Stimulated activated CD4-positive, alpha-beta T cell treated with anti-CD3 and anti-CD28 coated beads, Interleukin-1b, Interleukin-23, amount 100 ng/mL, for 48 hours (primary cell): ENCODE measurements at regions not wholly inside any gene's neighbourhood (a gene's known extent, or its start where the extent isn't known, plus 50 kb on each side); places are given as distances from the start of the nearest gene placed in this dataset.

ENCODE experiments used
- DNase-seq: peaks from one replicate; pipeline ENCODE4 v3.0.0-alpha.2; 2020

- DNase-seq: no peak
Measured at GRCh38 chr20:59437601-59438031, 137.2 kb downstream of the EDN3 start.

DNA sequence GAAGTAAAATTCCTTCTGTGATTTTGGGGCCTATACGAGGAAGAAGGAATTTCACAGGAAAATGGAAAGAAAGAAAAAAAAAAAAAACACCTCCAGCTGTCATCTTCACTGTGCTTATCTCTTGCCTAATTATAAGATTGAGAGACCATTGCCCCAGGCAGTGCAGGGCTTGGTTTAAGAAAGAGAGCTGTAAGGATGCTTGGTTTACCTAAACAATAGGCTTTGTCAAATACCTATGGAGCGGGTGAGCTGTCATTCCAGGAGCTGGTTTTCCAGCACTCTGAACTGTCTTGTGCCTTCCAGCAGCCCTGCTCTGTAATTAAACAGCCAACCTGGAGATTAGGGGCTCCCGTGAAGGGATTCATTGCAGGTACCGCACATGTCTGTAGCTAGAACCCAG lies 137.8 kb downstream of the EDN3 start:
- no peak for DNase-seq

GRCh38 chr20:59439243-59439642 lies 138.8 kb downstream of the EDN3 start:
- DNase-seq: no peak

DNA sequence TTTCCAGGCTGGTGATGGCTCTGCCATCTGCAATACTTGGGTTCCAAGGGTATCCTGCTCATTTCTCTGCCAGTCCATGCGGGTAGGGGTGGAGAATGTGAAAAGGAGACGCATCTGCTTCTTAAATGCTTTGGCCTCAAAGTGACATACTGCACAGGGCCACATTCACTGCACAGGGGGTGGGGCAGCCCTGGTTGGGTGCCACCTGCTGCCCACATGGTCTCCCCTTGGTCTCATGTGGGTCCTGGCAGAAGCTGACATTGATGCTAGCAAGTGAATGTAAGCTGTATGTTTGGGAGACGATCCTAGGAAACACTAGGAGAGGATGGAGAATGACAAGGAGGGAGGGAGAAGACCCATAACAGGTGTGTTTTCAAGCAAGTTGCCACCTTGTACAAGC lies 140.9 kb downstream of the EDN3 start:
- no peak for DNase-seq

- no peak for DNase-seq
Measured at GRCh38 chr20:59441860-59442810, 141.7 kb downstream of the EDN3 start.

DNA sequence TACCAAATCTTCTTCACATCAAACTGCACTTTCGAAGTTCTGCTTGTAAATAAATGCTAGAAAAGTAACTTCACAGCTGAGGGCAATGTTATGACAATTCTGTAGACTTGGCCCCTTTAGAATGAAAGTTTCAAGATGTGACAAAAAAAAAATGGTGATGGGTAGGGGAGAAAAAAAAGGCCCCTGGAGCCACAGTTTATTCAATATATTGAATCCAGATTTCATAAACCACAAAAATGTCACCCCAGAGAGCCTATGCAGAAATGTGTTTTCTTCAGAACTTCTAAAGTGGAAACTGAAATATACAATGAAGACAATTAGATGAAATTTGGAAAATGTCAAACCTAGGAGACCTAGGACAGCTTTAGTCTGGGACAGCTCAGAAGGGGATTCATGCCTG lies 143.1 kb downstream of the EDN3 start:
- DNase-seq: no peak

GRCh38 chr20:59446376-59446775 lies 146.0 kb downstream of the EDN3 start:
- DNase-seq: no peak

DNA sequence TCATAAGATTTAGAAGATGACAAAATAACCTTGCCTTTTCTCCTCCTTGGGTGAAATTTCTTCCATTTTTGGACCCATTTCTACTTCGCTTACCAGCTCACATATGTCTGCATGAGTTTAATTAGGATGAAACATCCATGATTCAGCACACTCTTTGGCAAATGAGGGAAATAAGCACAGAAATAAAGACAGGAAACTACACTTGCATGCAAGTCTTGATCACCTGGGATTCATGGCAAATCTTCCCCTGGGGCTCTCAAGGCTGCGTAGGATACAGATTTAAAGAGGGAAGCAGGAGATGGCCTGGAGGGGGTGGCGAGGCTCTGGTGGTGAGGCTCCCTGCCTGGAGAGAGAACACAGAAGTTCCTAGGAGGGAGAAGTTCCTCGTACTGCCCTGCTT lies 147.8 kb downstream of the EDN3 start:
- no peak for DNase-seq

- no peak for DNase-seq
Measured at GRCh38 chr20:59448851-59449444, 148.5 kb downstream of the EDN3 start.

DNA sequence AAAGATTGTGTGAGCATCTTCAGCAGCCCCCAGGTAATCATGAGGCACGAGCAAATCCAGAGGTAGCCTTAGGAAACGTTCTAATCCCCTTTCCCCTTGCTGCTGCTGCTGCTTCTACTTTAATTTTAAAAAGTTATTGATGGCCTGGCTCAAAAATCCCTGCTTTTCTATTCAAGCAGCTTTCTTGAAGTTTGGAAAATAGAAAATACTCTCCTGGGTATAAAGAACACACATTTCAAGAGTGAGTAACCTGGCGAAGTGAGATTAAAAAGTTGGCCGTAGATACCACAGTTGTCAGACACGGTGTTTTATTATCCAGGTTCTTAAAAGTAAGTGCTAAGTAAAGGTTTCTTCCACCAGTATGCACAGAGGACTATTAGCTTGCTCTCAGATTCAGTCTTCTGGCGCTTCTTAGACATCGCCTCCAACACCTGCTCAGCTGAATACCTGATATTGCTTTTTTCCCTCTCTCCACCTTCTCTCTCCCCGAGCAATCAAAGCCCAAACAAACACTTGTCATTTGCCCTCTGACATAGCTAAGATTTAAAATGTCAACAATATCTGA lies 150.7 kb downstream of the EDN3 start:
- DNase-seq: no peak

GRCh38 chr20:59451641-59452040 lies 151.2 kb downstream of the EDN3 start:
- no peak for DNase-seq

DNA sequence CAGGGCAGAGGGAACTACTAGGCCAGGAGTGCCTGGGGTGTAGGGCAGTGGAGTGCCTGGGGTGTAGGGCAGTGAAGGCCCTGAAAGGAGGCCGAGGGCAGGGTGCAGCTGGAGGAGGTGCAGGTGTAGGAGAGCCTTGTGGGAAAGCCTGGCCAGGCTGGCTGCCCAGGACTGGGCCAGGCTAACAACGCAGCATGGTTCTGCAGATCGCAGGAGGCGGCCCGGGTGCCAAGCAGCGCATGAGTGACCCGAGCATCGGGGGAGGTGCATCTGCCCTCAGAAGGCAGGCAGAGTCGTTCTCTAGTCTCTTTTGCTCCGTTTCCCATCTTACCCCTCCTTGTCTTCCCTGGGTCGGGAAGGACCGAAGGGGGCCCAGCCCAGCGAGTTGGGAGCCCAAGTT lies 151.5 kb upstream of the PHACTR3 start:
- DNase-seq: no peak

- no peak for DNase-seq
Measured at GRCh38 chr20:59453759-59454560, 150.4 kb upstream of the PHACTR3 start.

- DNase-seq: no peak
Measured at GRCh38 chr20:59455402-59456341, 148.7 kb upstream of the PHACTR3 start.

DNA sequence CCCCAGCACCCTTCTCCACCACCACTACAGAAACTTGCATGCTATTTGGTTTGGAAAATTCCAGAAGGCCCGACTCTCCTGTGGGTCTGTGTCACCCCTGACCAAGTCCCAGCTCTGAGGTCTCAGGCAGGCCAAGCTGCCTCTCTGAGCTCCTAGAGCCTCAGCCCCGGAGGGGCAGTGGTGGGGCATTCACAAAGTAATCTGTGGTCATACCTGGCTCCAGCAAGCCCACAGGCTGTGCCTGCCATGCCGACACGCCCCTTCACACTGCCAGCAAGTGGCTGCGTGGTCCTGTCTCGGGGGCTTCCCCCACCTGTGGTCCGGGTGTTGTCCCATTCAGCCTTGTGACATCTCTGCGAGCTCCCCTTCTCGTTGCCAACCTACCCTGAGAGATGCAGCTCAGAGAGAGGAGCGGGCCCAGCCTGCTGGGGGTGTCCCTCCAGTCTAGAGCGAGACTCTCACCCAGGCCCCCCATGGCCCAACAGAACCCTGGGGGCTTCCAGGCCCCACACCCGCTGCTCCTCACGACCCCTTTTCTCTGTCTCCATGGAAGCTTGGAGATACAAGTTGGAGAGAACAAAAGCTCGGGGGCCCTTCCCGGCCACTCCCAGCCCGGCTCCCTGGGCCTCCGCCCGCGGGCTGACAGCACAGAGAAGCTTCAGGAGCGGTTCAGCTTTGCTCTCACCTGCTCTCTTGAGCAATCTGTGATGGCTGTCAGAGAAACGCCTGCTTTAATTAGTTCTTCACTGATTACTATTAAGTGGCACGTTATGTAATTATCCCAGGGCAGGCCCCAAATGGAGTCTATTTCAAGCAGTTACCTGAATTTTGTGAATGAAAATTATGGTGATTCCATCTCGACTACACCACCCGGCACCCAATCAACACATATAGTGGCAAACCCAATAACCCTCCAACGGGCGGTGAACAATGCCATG lies 147.7 kb upstream of the PHACTR3 start:
- DNase-seq: no peak

DNA sequence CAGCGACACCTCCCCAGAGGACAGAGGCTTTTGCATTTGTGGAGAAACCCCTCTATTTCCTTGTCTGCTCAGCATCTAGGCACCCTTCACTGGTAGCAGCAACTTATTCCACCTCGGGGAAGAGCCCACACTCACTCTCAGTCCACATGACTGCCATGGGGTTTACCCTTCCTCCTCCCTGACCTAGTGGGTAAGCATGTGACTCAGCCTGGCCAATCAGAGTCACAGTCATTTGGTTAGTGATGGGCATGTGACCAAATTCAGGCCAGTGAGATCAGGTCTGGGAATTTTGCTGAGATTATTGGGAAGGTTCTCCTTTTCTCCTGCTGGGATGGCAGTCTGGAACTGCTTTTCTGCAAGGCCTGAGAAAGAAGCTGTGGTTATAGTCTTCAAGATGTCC lies 145.7 kb upstream of the PHACTR3 start:
- DNase-seq: no peak

- no peak for DNase-seq
Measured at GRCh38 chr20:59459586-59459985, 144.8 kb upstream of the PHACTR3 start.

GRCh38 chr20:59460352-59460751 lies 144.0 kb upstream of the PHACTR3 start:
- DNase-seq: no peak

DNA sequence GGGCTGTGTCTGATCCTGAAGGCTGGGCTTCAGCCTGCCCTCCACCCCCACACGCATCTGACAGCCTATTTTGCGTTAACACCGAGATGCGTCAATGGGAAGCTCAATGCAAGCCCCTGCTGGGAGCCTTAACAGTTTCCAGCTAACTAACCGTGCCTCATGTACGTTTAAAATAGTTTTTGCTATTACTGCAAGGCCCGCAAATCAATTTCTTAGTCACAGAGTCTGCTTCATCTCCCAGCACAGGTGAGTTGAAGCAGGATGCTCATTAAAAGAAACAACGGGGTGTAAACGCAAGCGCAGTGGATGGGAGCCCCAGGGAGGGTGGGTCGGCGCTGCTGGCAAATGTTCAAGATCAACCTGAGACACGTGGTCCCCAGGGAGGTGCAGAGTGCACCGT lies 142.8 kb upstream of the PHACTR3 start:
- DNase-seq: no peak

DNA sequence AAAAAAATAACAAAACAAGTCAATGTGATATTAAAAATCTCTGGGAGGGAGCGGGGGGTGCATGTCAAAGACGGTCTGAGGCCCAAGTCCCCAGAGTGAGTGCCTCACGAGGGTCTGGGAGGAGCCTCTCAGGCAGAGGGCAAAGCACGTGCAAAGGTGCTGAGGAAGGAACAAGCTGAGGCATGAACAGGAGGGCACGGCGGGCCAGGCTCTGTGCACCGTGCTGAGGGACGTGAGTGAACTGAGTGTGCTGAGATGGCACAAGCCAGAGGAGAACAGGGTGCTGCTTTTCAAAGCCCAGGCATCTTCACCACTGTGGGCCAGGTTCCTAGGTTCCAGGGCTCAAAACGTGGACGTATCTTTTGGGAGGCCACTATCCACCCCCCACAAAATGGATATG lies 142.1 kb upstream of the PHACTR3 start:
- no peak for DNase-seq

- DNase-seq: no peak
Measured at GRCh38 chr20:59463541-59463940, 140.8 kb upstream of the PHACTR3 start.
